ENCODE measurements at regions not wholly inside any gene's neighbourhood (a gene's known extent, or its start where the extent isn't known, plus 50 kb on each side); places are given as distances from the start of the nearest gene placed in this dataset.
"Not testable (repeated sequence)": the region's sequence is repeated elsewhere in the genome, so short reads cannot be mapped to it uniquely, and the experiment has no call there.

- TF ChIP-seq CTCF (conservative IDR thresholded peaks at IDR 0.05; ENCODE audit: low read depth in 2 of 2); POLR2AphosphoS5 (IDR thresholded peaks at IDR 0.05; ENCODE audit: low read depth); EZH2phosphoT487 (IDR thresholded peaks at IDR 0.05; ENCODE audit: unreplicated experiment); CREB1 (CRISPR knock-in tag; IDR thresholded peaks at IDR 0.05; ENCODE audit: low read depth); EZH2 (IDR thresholded peaks at IDR 0.05; ENCODE audit: low read depth, unreplicated experiment); ZNF331 (CRISPR knock-in tag; IDR thresholded peaks at IDR 0.05; ENCODE audit: low read depth); REST (IDR thresholded peaks at IDR 0.05; ENCODE audit: unreplicated experiment); JUNB (IDR thresholded peaks at IDR 0.05; ENCODE audit: unreplicated experiment); ETS1 (IDR thresholded peaks at IDR 0.05); NANOG (IDR thresholded peaks at IDR 0.05; ENCODE audit: borderline replicate concordance); STAT1 (IDR thresholded peaks at IDR 0.05; ENCODE audit: unreplicated experiment): not testable (repeated sequence)
These were observed 346.4 kb upstream of the JARID2 start for GRCh38 chr6:14899441-14899840.
